ENCODE measurements at regions not wholly inside any gene's neighbourhood (a gene's known extent, or its start where the extent isn't known, plus 50 kb on each side); places are given as distances from the start of the nearest gene placed in this dataset. TPM values are rescaled to one million over a fixed set of nuclear protein-coding genes. Genes with fewer than 3 reads are reported as not detected.

DNA sequence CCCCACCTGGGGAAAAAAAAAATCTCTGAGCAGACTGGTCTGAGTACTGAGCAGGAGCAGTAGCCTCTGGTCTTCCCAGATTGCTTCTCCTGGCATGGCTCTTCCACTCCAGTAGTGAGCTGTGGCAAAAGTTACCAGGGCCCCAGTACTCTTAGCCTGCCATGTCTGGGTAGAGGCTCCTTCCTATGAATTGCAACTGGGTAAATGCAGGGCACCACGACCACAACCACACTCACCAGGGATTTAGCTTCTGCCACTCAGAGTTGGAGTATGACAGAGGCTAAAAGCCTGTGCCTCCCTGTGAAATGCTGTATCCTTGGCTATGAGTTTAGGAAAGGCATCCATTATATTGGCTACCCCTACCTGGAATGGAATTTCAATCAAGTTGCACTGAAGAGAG lies 67.9 kb upstream of the CCDC54 start:
- no peak for DNase-seq (ENCODE audit: low read depth in 2 of 3, low spot score in 2 of 3)

DNA sequence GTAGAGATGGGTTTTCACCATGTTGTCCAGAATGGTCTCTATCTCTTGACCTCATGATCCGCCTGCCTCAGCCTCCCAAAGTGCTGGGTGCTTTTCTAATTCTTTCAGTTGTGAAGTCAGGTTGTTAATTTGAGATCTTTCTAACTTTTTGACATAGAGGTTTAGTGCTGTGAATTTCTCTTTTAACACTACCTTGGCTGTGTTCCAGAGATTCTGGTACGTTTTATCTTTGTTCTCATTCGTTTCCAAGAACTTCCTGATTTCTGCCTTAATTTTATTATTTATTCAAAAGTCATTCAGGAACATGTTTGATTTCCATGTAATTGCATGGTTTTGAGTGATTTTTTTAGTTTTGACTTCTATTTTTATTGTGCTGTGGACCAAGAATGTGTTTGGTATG lies 63.5 kb upstream of the CCDC54 start:
- peak in 2 of 3 donors; percentile 1 to 47 for DNase-seq (ENCODE audit: low read depth in 2 of 3, low spot score in 2 of 3)

DNA sequence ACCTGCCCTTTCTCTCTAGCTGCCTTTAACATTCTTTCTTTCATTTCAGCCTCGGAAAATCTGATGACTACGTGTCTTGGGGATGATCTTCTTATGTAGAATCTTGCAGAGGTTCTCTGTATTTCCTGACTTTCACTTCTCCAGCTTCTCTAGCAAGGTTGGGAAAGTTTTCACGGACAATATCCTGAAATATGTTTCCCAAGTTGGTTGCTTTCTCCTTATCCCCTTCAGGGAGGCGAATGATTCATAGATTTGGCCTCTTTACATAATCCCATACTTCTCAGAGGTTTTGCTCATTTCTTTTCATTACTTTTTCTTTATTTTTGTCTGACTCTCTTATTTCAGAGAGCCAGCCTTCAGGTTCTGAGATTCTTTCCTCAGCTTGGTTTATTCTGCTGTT lies 62.1 kb upstream of the CCDC54 start:
- DNase-seq (ENCODE audit: low read depth in 2 of 3, low spot score in 2 of 3), result no peak

DNA sequence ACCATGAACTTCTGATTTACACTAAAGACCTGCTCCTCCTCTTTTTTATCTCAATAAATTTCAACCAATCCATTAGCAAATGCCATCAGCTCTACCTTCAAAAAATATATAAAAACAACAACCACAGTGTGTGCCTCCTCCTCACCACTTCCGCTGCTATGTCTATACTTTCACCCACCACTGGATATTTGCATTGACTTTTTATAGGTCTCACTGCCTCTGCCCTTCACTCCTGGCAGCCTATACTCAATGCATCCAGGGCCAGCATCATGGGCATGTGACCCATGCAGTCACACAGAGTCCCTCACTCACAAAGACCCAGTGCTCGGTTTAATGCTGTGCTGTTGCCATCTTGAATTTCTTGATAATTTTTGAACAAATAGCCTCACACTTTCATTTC lies 53.5 kb upstream of the CCDC54 start:
- DNase-seq (ENCODE audit: low read depth in 2 of 3, low spot score in 2 of 3), result no peak

DNA sequence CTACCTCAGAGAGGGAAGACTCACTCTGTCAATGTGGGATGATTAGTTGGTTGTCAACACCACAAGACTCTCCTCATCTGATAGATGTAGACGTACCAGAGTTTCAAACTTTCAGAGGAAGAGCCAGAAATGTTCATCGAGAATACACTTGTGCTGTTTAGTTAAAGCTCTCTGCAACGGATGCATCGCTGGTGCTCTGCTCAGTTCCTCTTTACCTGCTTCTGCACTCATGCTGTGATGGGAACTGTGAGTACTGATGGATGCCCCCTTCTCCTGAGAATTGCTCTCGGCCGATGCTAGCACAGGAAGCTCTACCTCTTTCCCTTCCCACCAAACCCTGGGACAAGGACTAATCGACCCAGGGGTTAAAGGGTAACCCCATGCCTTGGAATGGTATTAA lies 51.8 kb upstream of the CCDC54 start:
- DNase-seq (ENCODE audit: low read depth in 2 of 3, low spot score in 2 of 3), result no peak

Small RNAs in the stretch of these regions (small RNA-seq; reads per million reads assigned to genes)
- not detected for gene MTCO1P35
- gene MTND6P6, result not detected
- not detected for gene RF00019
- gene RNU6-1308P, result not detected
